ENCODE measurements at regions not wholly inside any gene's neighbourhood (a gene's known extent, or its start where the extent isn't known, plus 50 kb on each side); places are given as distances from the start of the nearest gene placed in this dataset.

DNA sequence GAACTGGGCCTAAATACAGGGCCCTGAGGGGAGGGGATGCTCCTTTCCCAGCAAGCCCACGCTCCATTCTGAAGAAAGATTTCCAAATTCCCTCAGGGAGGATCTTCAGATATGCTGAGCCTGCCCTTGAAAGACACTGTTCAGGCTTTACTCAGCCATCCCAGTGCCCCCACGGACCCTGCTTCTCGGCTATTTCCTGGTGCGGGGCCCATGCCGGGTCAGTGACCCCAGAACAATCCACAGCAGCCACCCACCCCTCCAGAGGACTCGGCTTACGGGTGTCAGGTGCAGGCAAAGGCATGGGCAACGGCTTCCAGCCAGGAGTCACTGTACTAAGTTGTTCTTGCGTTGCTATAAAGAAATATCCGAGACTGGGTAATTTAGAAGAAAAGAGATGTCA is 137.1 kb downstream of the OAT start:
- Histone ChIP-seq H3K27ac (ENCODE audit: insufficient read depth, low read length) (no peak overlapping the region), H3K36me3 (ENCODE audit: control insufficient read depth, insufficient read depth, low read length) (no peaks in the 10 kb centered on the region), H3K4me3 (replicated peaks in 1 of 4; ENCODE audit: control extremely low read depth in 1 of 4, insufficient read depth in 1 of 4, low read depth in 3 of 4, low read length in 4 of 4) (no peak overlapping the region), H3K4me1 (ENCODE audit: control insufficient read depth, extremely low read depth, insufficient read depth, low read length) (no peaks in the 10 kb centered on the region), H2AFZ (ENCODE audit: low read length) (no peak overlapping the region), H4K20me1 (ENCODE audit: control insufficient read depth, extremely low read depth, insufficient read depth, low read length) (no peaks in the 10 kb centered on the region), H3K4me2 (ENCODE audit: extremely low read depth, insufficient read depth, low read length) (no peak overlapping the region), H3K27me3 (ENCODE audit: control insufficient read depth, insufficient read depth, low read length) (no peaks in the 10 kb centered on the region), H3K79me2 (ENCODE audit: control insufficient read depth, insufficient read depth, low read length) (no peaks in the 10 kb centered on the region), H3K9me3 (ENCODE audit: control insufficient read depth, insufficient read depth, low read depth, low read length) (no peaks in the 10 kb centered on the region), H3K9ac (ENCODE audit: insufficient read depth, low read length) (no peak overlapping the region)
- no peak for DNase-seq (ENCODE audit: low read depth in 2 of 2)
- TF ChIP-seq, protein P1, sequence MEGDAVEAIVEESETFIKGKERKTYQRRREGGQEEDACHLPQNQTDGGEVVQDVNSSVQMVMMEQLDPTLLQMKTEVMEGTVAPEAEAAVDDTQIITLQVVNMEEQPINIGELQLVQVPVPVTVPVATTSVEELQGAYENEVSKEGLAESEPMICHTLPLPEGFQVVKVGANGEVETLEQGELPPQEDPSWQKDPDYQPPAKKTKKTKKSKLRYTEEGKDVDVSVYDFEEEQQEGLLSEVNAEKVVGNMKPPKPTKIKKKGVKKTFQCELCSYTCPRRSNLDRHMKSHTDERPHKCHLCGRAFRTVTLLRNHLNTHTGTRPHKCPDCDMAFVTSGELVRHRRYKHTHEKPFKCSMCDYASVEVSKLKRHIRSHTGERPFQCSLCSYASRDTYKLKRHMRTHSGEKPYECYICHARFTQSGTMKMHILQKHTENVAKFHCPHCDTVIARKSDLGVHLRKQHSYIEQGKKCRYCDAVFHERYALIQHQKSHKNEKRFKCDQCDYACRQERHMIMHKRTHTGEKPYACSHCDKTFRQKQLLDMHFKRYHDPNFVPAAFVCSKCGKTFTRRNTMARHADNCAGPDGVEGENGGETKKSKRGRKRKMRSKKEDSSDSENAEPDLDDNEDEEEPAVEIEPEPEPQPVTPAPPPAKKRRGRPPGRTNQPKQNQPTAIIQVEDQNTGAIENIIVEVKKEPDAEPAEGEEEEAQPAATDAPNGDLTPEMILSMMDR (conservative IDR thresholded peaks at IDR 0.05 in 1 of 2, IDR thresholded peaks at IDR 0.05 in 1 of 2; ENCODE audit: low read depth in 1 of 2, low read length in 2 of 2) = no peak
- no peak for TF ChIP-seq EZH2 (IDR thresholded peaks at IDR 0.05; ENCODE audit: low read length, missing control alignments)

- Histone ChIP-seq H3K79me2 (ENCODE audit: control insufficient read depth, insufficient read depth, low read length) (no peaks in the 10 kb centered on the region), H3K27ac (ENCODE audit: insufficient read depth, low read length) (no peak overlapping the region), H3K4me3 (replicated peaks in 1 of 4; ENCODE audit: control extremely low read depth in 1 of 4, insufficient read depth in 1 of 4, low read depth in 3 of 4, low read length in 4 of 4) (no peak overlapping the region), H3K36me3 (ENCODE audit: control insufficient read depth, insufficient read depth, low read length) (no peaks in the 10 kb centered on the region), H3K4me1 (ENCODE audit: control insufficient read depth, extremely low read depth, insufficient read depth, low read length) (no peaks in the 10 kb centered on the region), H3K9me3 (ENCODE audit: control insufficient read depth, insufficient read depth, low read depth, low read length) (no peaks in the 10 kb centered on the region), H3K4me2 (ENCODE audit: extremely low read depth, insufficient read depth, low read length) (no peak overlapping the region), H4K20me1 (ENCODE audit: control insufficient read depth, extremely low read depth, insufficient read depth, low read length) (no peaks in the 10 kb centered on the region), H2AFZ (ENCODE audit: low read length) (no peak overlapping the region), H3K27me3 (ENCODE audit: control insufficient read depth, insufficient read depth, low read length) (no peaks in the 10 kb centered on the region), H3K9ac (ENCODE audit: insufficient read depth, low read length) (no peak overlapping the region)
- no peak for DNase-seq (ENCODE audit: low read depth in 2 of 2)
- TF ChIP-seq, protein P1 (conservative IDR thresholded peaks at IDR 0.05 in 1 of 2, IDR thresholded peaks at IDR 0.05 in 1 of 2; ENCODE audit: low read depth in 1 of 2, low read length in 2 of 2) = no peak
- no peak for TF ChIP-seq EZH2 (IDR thresholded peaks at IDR 0.05; ENCODE audit: low read length, missing control alignments)
Measured at GRCh38 chr10:124280916-124281315, 137.8 kb downstream of the OAT start.

DNA sequence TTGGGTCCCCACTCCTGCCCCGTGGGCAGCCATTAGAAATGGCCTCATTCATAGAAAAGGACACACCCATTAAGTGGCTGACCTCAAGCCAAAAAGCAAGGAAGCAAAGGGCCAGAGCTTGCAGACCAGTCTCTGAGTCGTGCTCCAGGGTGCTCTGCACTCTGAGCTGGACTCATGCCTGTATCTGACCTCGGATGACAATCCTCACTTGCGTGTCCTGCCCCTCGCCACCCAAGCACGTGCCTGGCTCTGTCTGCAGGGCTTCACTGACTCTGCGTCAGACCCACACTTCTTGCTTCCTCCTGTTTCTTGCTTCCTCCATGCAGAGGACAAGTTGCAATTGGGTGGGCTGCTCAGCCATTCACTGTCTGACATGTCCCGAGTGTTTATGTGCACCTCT is 138.8 kb downstream of the OAT start:
- H3K36me3 ChIP-seq (ENCODE audit: control insufficient read depth, insufficient read depth, low read length) = no peaks in the 10 kb centered on the region
- H4K20me1 ChIP-seq (ENCODE audit: control insufficient read depth, extremely low read depth, insufficient read depth, low read length) = no peaks in the 10 kb centered on the region
- H3K4me2 ChIP-seq (ENCODE audit: extremely low read depth, insufficient read depth, low read length) = no peak overlapping the region
- no peaks in the 10 kb centered on the region for H3K79me2 ChIP-seq (ENCODE audit: control insufficient read depth, insufficient read depth, low read length)
- no peak overlapping the region for H2AFZ ChIP-seq (ENCODE audit: low read length)
- no peak overlapping the region for H3K4me3 ChIP-seq (replicated peaks in 1 of 4; ENCODE audit: control extremely low read depth in 1 of 4, insufficient read depth in 1 of 4, low read depth in 3 of 4, low read length in 4 of 4)
- no peak overlapping the region for H3K27ac ChIP-seq (ENCODE audit: insufficient read depth, low read length)
- no peak for DNase-seq (ENCODE audit: low read depth in 2 of 2)
- H3K9ac ChIP-seq (ENCODE audit: insufficient read depth, low read length) = no peak overlapping the region
- TF ChIP-seq, protein P1 (conservative IDR thresholded peaks at IDR 0.05 in 1 of 2, IDR thresholded peaks at IDR 0.05 in 1 of 2; ENCODE audit: low read depth in 1 of 2, low read length in 2 of 2) = no peak
- no peak for TF ChIP-seq EZH2 (IDR thresholded peaks at IDR 0.05; ENCODE audit: low read length, missing control alignments)
- no peaks in the 10 kb centered on the region for H3K4me1 ChIP-seq (ENCODE audit: control insufficient read depth, extremely low read depth, insufficient read depth, low read length)
- H3K9me3 ChIP-seq (ENCODE audit: control insufficient read depth, insufficient read depth, low read depth, low read length) = no peaks in the 10 kb centered on the region
- H3K27me3 ChIP-seq (ENCODE audit: control insufficient read depth, insufficient read depth, low read length) = no peaks in the 10 kb centered on the region

Data from fibroblast of lung (primary cell).